ENCODE measurements at regions not wholly inside any gene's neighbourhood (a gene's known extent, or its start where the extent isn't known, plus 50 kb on each side); places are given as distances from the start of the nearest gene placed in this dataset.

DNA sequence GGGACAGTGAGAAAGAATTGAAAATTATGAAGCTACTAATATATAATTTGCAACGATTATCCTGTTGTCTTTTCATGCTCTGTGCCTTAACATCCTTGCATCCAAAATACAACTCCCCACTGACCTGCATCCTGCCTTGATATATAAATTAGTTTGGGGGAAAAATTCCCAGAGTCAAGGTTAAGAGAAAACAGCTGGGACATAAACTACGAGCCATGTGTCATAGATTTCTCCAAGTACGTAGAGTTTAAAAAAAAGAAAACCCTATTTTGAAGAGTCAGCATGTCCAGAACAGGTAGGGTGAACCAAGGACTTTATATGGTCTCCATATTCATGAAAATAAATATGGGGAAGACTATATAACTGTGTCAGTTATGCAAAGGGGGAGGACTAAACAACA, 123.8 kb upstream of the MARCKS start:
- no peak for DNase-seq (ENCODE audit: low spot score in 2 of 2)
- no peaks in the 10 kb centered on the region for H3K36me3 Mint-ChIP-seq
- H3K27ac Mint-ChIP-seq, result no peak overlapping the region
- H3K27me3 Mint-ChIP-seq, result no peaks in the 10 kb centered on the region
- no peaks in the 10 kb centered on the region for H3K9me3 Mint-ChIP-seq
- no peak for ATAC-seq (ENCODE audit: low read depth)
- H3K4me3 Mint-ChIP-seq, result no peak overlapping the region
- peaks cover 8% of the 10 kb centered on the region for H3K4me1 Mint-ChIP-seq

DNA sequence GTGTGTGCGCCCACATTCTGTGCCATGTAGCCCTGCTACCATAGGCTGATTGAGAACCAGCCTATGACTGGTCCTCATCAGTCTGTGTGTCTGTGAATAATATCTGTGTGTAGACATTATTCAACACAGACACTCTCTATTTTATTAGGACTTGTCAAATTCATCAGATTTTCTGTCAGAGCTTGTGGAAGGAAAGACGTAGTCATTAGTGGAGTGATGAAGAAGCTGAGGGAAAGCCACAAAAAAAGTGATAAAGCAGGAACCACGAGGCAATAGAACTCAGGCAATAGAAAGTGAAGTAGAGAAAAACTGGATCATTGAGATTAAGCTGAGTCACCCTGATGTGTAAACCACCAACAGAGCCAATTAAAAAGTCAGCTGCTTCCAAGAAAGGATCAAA, 122.2 kb upstream of the MARCKS start:
- Mint-ChIP-seq H3K36me3 (no peaks in the 10 kb centered on the region), H3K9me3 (no peaks in the 10 kb centered on the region), H3K27ac (no peak overlapping the region), H3K4me3 (no peak overlapping the region), H3K4me1 (peaks cover 8% of the 10 kb centered on the region), H3K27me3 (no peaks in the 10 kb centered on the region)
- DNase-seq (ENCODE audit: low spot score in 2 of 2), result no peak
- no peak for ATAC-seq (ENCODE audit: low read depth)

- no peaks in the 10 kb centered on the region for H3K9me3 Mint-ChIP-seq
- no peaks in the 10 kb centered on the region for H3K27me3 Mint-ChIP-seq
- H3K4me1 Mint-ChIP-seq, result peaks cover 8% of the 10 kb centered on the region
- ATAC-seq (ENCODE audit: low read depth) (no peak), DNase-seq (ENCODE audit: low spot score in 2 of 2) (no peak)
- H3K36me3 Mint-ChIP-seq, result no peaks in the 10 kb centered on the region
- H3K4me3 Mint-ChIP-seq, result no peak overlapping the region
- H3K27ac Mint-ChIP-seq, result no peak overlapping the region
Measured at GRCh38 chr6:113735491-113735890, 121.7 kb upstream of the MARCKS start.

- Mint-ChIP-seq H3K27ac (no peak overlapping the region), H3K9me3 (no peaks in the 10 kb centered on the region), H3K36me3 (no peaks in the 10 kb centered on the region), H3K4me1 (peaks cover 12% of the 10 kb centered on the region), H3K4me3 (no peak overlapping the region), H3K27me3 (no peaks in the 10 kb centered on the region)
- DNase-seq (ENCODE audit: low spot score in 2 of 2), result no peak
- ATAC-seq (ENCODE audit: low read depth), result no peak
Measured at GRCh38 chr6:113736978-113737377, 120.2 kb upstream of the MARCKS start.

GRCh38 chr6:113739041-113739655, 118.0 kb upstream of the MARCKS start:
- Mint-ChIP-seq H3K9me3 (no peaks in the 10 kb centered on the region), H3K4me1 (peaks cover 12% of the 10 kb centered on the region), H3K27ac (no peak overlapping the region), H3K27me3 (no peaks in the 10 kb centered on the region), H3K36me3 (no peaks in the 10 kb centered on the region), H3K4me3 (no peak overlapping the region)
- no peak for DNase-seq (ENCODE audit: low spot score in 2 of 2)
- ATAC-seq (ENCODE audit: low read depth), result no peak

DNA sequence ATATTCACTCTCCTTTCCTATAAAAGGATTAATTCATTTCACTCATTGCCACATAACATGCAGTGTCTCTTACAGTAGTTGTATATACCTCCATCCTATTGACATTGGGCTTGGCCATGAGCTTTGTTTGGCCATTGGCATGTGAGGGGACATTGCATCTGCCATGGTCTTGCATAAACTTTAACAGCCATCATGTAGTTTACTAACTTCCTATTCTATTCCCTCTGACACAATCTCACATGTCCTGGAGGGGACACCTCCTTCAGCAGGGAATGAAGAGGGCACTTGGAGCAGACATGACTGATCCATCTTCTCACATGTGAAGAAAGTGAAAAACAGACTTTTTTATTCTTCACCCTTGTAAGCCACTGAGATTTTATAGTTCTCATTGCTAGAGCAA, 115.5 kb upstream of the MARCKS start:
- Mint-ChIP-seq H3K4me3 (no peak overlapping the region), H3K9me3 (no peaks in the 10 kb centered on the region), H3K4me1 (peaks cover 4% of the 10 kb centered on the region), H3K27me3 (no peaks in the 10 kb centered on the region), H3K36me3 (no peaks in the 10 kb centered on the region), H3K27ac (no peak overlapping the region)
- no peak for ATAC-seq (ENCODE audit: low read depth)
- no peak for DNase-seq (ENCODE audit: low spot score in 2 of 2)

DNA sequence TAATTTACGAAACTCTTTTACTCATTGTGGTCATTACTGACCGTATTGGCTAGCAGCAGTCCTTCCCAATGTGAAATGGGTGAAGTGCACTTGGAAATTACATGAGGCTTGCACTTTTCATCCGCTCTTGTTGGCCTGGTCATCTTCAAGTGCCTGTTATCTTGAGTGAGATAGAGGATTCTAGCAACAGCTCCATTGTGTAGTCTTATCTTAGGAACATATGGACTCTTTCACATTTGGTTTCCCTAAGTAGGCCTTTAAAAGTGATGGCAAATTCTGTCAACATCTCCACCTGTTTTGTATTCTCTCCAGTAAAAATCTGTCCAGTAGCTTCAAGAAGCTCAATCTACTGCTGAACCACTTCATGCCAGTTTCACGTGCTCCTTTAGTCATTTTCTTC, 114.8 kb upstream of the MARCKS start:
- H3K36me3 Mint-ChIP-seq, result no peaks in the 10 kb centered on the region
- ATAC-seq (ENCODE audit: low read depth) (no peak), DNase-seq (ENCODE audit: low spot score in 2 of 2) (no peak)
- no peak overlapping the region for H3K27ac Mint-ChIP-seq
- no peaks in the 10 kb centered on the region for H3K27me3 Mint-ChIP-seq
- H3K9me3 Mint-ChIP-seq, result no peaks in the 10 kb centered on the region
- peaks cover 4% of the 10 kb centered on the region for H3K4me1 Mint-ChIP-seq
- no peak overlapping the region for H3K4me3 Mint-ChIP-seq

- Mint-ChIP-seq H3K27me3 (no peaks in the 10 kb centered on the region), H3K9me3 (no peaks in the 10 kb centered on the region), H3K27ac (no peak overlapping the region), H3K4me1 (peaks cover 6% of the 10 kb centered on the region), H3K4me3 (no peak overlapping the region), H3K36me3 (no peaks in the 10 kb centered on the region)
- no peak for DNase-seq (ENCODE audit: low spot score in 2 of 2)
- ATAC-seq (ENCODE audit: low read depth), result no peak
Measured at GRCh38 chr6:113744861-113745260, 112.3 kb upstream of the MARCKS start.

DNA sequence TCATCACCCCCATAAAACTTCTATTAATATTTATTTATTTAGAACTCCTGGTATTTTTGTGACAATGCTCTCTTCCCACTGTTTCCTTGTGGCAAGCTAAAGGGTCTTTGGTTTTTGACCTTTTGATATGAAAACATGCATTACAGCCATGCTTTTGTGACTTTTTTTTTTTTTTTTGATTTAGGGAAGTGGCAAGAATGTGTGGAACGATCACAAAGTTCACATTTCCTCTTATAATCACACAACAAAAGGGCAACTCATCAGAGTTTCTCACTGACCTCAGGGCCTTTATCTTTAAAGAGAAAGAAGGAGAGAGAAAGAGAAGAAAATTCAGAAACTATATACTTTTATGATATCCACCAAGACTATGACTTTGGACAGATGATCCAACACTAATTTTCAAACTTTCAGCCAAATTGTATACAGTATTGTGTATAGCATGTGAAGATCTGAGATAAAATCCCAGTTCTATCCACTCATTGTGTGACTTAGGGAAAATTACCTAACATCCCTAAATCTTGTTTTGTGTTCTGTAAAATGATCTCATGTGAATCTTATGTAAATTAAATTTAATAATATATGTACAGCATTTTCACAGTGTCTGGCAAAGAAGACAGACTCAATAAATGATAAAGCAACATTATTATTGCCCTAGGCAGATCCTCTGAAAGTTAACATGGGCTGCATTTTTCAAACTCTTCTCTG, 106.8 kb upstream of the MARCKS start:
- peaks cover 26% of the 10 kb centered on the region for H3K4me1 Mint-ChIP-seq
- no peak for DNase-seq (ENCODE audit: low spot score in 2 of 2)
- peak; percentile 41 for ATAC-seq (ENCODE audit: low read depth)
- no peaks in the 10 kb centered on the region for H3K27me3 Mint-ChIP-seq
- no peak overlapping the region for H3K4me3 Mint-ChIP-seq
- H3K9me3 Mint-ChIP-seq, result no peaks in the 10 kb centered on the region
- H3K27ac Mint-ChIP-seq, result peak overlapping the region; percentile 14
- no peaks in the 10 kb centered on the region for H3K36me3 Mint-ChIP-seq

DNA sequence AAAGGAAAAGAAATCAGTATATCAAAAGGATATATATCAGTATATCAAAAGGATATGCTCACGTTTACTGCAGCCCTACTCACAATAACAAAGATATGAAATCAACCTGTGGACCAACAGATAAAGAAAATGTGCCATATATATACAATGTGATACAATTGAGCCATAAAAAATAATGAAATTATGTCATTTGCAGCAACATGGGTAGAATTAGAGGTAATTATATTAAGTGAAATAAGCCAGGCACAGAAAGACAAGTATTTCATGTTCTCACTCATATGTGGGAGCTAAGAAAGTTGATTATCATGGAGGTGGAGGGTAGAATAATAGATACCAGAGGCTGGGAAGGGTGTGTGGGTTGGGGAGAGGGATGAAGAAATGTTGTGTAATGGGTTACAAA, 102.9 kb upstream of the MARCKS start:
- Mint-ChIP-seq H3K27me3 (no peaks in the 10 kb centered on the region), H3K27ac (no peak overlapping the region), H3K9me3 (peaks cover 2% of the 10 kb centered on the region), H3K4me1 (peaks cover 45% of the 10 kb centered on the region), H3K36me3 (no peaks in the 10 kb centered on the region), H3K4me3 (no peak overlapping the region)
- ATAC-seq (ENCODE audit: low read depth) (no peak), DNase-seq (ENCODE audit: low spot score in 2 of 2) (no peak)

- H3K27ac Mint-ChIP-seq, result peak overlapping the region; percentile 50
- H3K4me1 Mint-ChIP-seq, result peaks cover 43% of the 10 kb centered on the region
- H3K9me3 Mint-ChIP-seq, result peaks cover 2% of the 10 kb centered on the region
- no peak overlapping the region for H3K4me3 Mint-ChIP-seq
- no peaks in the 10 kb centered on the region for H3K36me3 Mint-ChIP-seq
- ATAC-seq (ENCODE audit: low read depth) (peak; percentile 43), DNase-seq (ENCODE audit: low spot score in 2 of 2) (no peak)
- H3K27me3 Mint-ChIP-seq, result no peaks in the 10 kb centered on the region
Measured at GRCh38 chr6:113755449-113756289, 101.5 kb upstream of the MARCKS start.

DNA sequence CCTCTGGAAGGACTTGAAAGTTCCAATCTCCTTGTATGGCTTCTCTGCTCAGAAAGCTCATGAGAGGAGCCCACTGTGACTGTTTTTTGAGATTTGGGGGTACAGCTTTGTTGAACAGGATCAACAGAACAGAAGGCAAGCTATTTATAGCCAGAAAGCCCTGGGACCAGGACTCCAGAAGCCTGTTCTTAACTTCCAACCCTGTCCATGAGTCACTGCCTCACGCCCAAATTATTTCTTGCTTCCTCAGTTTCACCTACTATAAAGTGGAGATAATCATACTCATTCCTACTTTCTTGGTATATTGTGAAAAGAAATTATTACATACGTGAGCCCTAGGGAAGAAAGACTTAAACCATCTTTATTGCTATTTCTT, 100.9 kb upstream of the MARCKS start:
- ATAC-seq (ENCODE audit: low read depth), result no peak
- no peak for DNase-seq (ENCODE audit: low spot score in 2 of 2)
- Mint-ChIP-seq H3K4me1 (peaks cover 43% of the 10 kb centered on the region), H3K27ac (peak overlapping the region; percentile 50), H3K4me3 (no peak overlapping the region), H3K9me3 (peaks cover 2% of the 10 kb centered on the region), H3K27me3 (no peaks in the 10 kb centered on the region), H3K36me3 (no peaks in the 10 kb centered on the region)

- Mint-ChIP-seq H3K4me3 (no peak overlapping the region), H3K36me3 (no peaks in the 10 kb centered on the region)
Measured at GRCh38 chr6:113758214-113758613, 98.9 kb upstream of the MARCKS start.

DNA sequence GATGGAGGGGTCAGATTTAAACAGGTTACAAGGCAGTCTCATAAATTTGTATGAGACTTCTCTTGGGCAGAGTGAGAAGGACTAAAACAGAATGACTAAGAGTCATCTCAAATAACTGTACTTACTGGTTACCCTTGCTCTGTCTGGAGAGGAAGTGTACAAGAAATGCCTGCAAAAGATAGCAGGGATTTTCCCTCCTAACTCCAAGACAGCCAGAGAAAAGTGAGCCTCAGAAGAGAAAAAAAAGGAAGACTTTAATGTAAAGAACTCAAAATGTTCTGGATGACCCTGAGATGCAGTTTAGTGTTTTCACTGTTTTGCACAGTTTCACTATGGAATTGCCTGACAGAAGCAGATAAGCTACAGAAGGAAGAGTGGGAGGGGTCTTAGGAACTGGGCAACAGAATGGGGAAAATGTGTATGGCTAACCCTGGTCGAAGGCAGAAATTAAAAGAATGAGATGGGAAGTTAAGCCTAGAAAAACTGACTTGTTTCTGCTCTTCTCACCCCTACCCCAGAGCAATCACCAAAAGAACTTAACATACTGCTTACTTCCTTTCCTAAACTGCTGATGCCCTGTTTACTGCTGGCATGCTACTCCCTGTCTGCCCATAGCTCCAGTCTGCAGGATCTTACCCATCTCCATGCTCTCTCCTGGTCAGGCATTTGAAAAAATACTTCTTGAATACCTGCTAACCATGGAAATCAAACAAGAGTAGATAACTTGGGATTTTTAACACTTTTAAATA, 98.1 kb upstream of the MARCKS start:
- Mint-ChIP-seq H3K4me1 (peaks cover 40% of the 10 kb centered on the region), H3K27ac (peak overlapping the region; percentile 33), H3K27me3 (no peaks in the 10 kb centered on the region), H3K9me3 (peaks cover 2% of the 10 kb centered on the region), H3K36me3 (no peaks in the 10 kb centered on the region), H3K4me3 (no peak overlapping the region)
- ATAC-seq (ENCODE audit: low read depth) (no peak), DNase-seq (ENCODE audit: low spot score in 2 of 2) (no peak)

More at GRCh38 chr6:113758214-113758613, 98.9 kb upstream of the MARCKS start:
- no peak overlapping the region for H3K27ac Mint-ChIP-seq
- ATAC-seq (ENCODE audit: low read depth) (no peak), DNase-seq (ENCODE audit: low spot score in 2 of 2) (no peak)
- no peaks in the 10 kb centered on the region for H3K27me3 Mint-ChIP-seq
- H3K9me3 Mint-ChIP-seq, result peaks cover 2% of the 10 kb centered on the region
- peaks cover 41% of the 10 kb centered on the region for H3K4me1 Mint-ChIP-seq

All from memory B cell (primary cell).